C4-2B (cell line): ENCODE measurements at regions not wholly inside any gene's neighbourhood (a gene's known extent, or its start where the extent isn't known, plus 50 kb on each side); places are given as distances from the start of the nearest gene placed in this dataset.

Source experiments
- H3K27ac ChIP-seq: fragments of 450-650 bp; 2 replicates; pipeline ENCODE4 v1.5.1; 2017
- CTCF ChIP-seq: fragments of 450-650 bp; conservative IDR thresholded peaks from 2 replicates; pipeline ENCODE4 v1.5.1; 2017; ENCODE audit warnings: mild to moderate bottlenecking
- ZFX ChIP-seq: fragments of 450-650 bp; IDR thresholded peaks from 2 replicates; pipeline ENCODE4 v1.6.1; 2017

- no peak overlapping the region for H3K27ac ChIP-seq
- TF ChIP-seq CTCF (no peak), ZFX (no peak)
Measured at GRCh38 chr20:21033817-21034216, 72.3 kb downstream of the LINC00237 start.

GRCh38 chr20:21031666-21032065 lies 74.5 kb downstream of the LINC00237 start:
- no peak overlapping the region for H3K27ac ChIP-seq
- TF ChIP-seq ZFX (no peak), CTCF (no peak)

GRCh38 chr20:21029341-21029740 lies 76.8 kb downstream of the LINC00237 start:
- TF ChIP-seq CTCF = no peak
- no peak for TF ChIP-seq ZFX

GRCh38 chr20:21028921-21029320 lies 77.2 kb downstream of the LINC00237 start:
- H3K27ac ChIP-seq = no peak overlapping the region
- no peak for TF ChIP-seq CTCF
- no peak for TF ChIP-seq ZFX

More at GRCh38 chr20:21029341-21029740, 76.8 kb downstream of the LINC00237 start:
- no peak overlapping the region for H3K27ac ChIP-seq

- H3K27ac ChIP-seq = no peak overlapping the region
- TF ChIP-seq ZFX (no peak), CTCF (no peak)
Measured at GRCh38 chr20:21028436-21028835, 77.7 kb downstream of the LINC00237 start.

- no peak overlapping the region for H3K27ac ChIP-seq
- peak; percentile 33 for TF ChIP-seq CTCF
- TF ChIP-seq ZFX = no peak
Measured at GRCh38 chr20:21027569-21027968, 78.6 kb downstream of the LINC00237 start.

GRCh38 chr20:21026951-21027350 lies 79.2 kb downstream of the LINC00237 start:
- H3K27ac ChIP-seq = no peak overlapping the region

More at GRCh38 chr20:21026951-21027350, 79.2 kb downstream of the LINC00237 start:
- TF ChIP-seq CTCF = no peak
- TF ChIP-seq ZFX = no peak
